ENCODE measurements at regions not wholly inside any gene's neighbourhood (a gene's known extent, or its start where the extent isn't known, plus 50 kb on each side); places are given as distances from the start of the nearest gene placed in this dataset.

- no peaks in the 10 kb centered on the region for H3K9me3 ChIP-seq (ENCODE audit: control insufficient read depth, low read length, poor library complexity, severe bottlenecking)
- ATAC-seq (no peak), DNase-seq (no peak)
- Mint-ChIP-seq H3K36me3 (ENCODE audit: low read depth) (no peaks in the 10 kb centered on the region), H3K4me1 (no peaks in the 10 kb centered on the region), H3K27me3 (no peaks in the 10 kb centered on the region), H3K27ac (no peak overlapping the region), H3K4me3 (no peak overlapping the region)
Observed at GRCh38 chr6:153590411-153590810, 448.6 kb upstream of the OPRM1 start.

GRCh38 chr6:153588330-153588729, 450.7 kb upstream of the OPRM1 start:
- DNase-seq (no peak), ATAC-seq (no peak)
- no peaks in the 10 kb centered on the region for H3K27me3 Mint-ChIP-seq
- no peaks in the 10 kb centered on the region for H3K36me3 Mint-ChIP-seq (ENCODE audit: low read depth)
- no peak overlapping the region for H3K4me3 Mint-ChIP-seq
- no peaks in the 10 kb centered on the region for H3K4me1 Mint-ChIP-seq
- no peaks in the 10 kb centered on the region for H3K9me3 ChIP-seq (ENCODE audit: control insufficient read depth, low read length, poor library complexity, severe bottlenecking)
- H3K27ac Mint-ChIP-seq, result no peak overlapping the region

GRCh38 chr6:153583685-153584084, 452.6 kb upstream of the RGS17 start:
- ATAC-seq (no peak), DNase-seq (no peak)
- Mint-ChIP-seq H3K4me3 (no peak overlapping the region), H3K4me1 (no peaks in the 10 kb centered on the region), H3K27ac (no peak overlapping the region), H3K27me3 (no peaks in the 10 kb centered on the region), H3K36me3 (ENCODE audit: low read depth) (no peaks in the 10 kb centered on the region)
- H3K9me3 ChIP-seq (ENCODE audit: control insufficient read depth, low read length, poor library complexity, severe bottlenecking), result no peaks in the 10 kb centered on the region

GRCh38 chr6:153580776-153581175, 449.7 kb upstream of the RGS17 start:
- H3K27ac Mint-ChIP-seq, result no peak overlapping the region
- H3K4me3 Mint-ChIP-seq, result no peak overlapping the region
- H3K4me1 Mint-ChIP-seq, result no peaks in the 10 kb centered on the region
- H3K27me3 Mint-ChIP-seq, result no peaks in the 10 kb centered on the region
- H3K9me3 ChIP-seq (ENCODE audit: control insufficient read depth, low read length, poor library complexity, severe bottlenecking), result no peaks in the 10 kb centered on the region
- no peak for ATAC-seq
- no peak for DNase-seq
- H3K36me3 Mint-ChIP-seq (ENCODE audit: low read depth), result no peaks in the 10 kb centered on the region

- Mint-ChIP-seq H3K4me3 (no peak overlapping the region), H3K27me3 (no peaks in the 10 kb centered on the region)
- no peak for ATAC-seq
Observed at GRCh38 chr6:153575528-153575927, 444.4 kb upstream of the RGS17 start.

GRCh38 chr6:153574231-153574630, 443.1 kb upstream of the RGS17 start:
- DNase-seq (no peak), ATAC-seq (no peak)
- H3K4me1 Mint-ChIP-seq, result no peaks in the 10 kb centered on the region
- H3K9me3 ChIP-seq (ENCODE audit: control insufficient read depth, low read length, poor library complexity, severe bottlenecking), result no peaks in the 10 kb centered on the region
- no peak overlapping the region for H3K4me3 Mint-ChIP-seq
- H3K27ac Mint-ChIP-seq, result no peak overlapping the region
- no peaks in the 10 kb centered on the region for H3K36me3 Mint-ChIP-seq (ENCODE audit: low read depth)
- H3K27me3 Mint-ChIP-seq, result no peaks in the 10 kb centered on the region

More at GRCh38 chr6:153575528-153575927, 444.4 kb upstream of the RGS17 start:
- Mint-ChIP-seq H3K36me3 (ENCODE audit: low read depth) (no peaks in the 10 kb centered on the region), H3K4me1 (no peaks in the 10 kb centered on the region), H3K27ac (no peak overlapping the region)
- DNase-seq, result no peak
- no peaks in the 10 kb centered on the region for H3K9me3 ChIP-seq (ENCODE audit: control insufficient read depth, low read length, poor library complexity, severe bottlenecking)

GRCh38 chr6:153572371-153572770, 441.3 kb upstream of the RGS17 start:
- DNase-seq (no peak), ATAC-seq (no peak)
- H3K4me1 Mint-ChIP-seq, result no peaks in the 10 kb centered on the region
- H3K27ac Mint-ChIP-seq, result no peak overlapping the region
- H3K36me3 Mint-ChIP-seq (ENCODE audit: low read depth), result no peaks in the 10 kb centered on the region
- no peaks in the 10 kb centered on the region for H3K27me3 Mint-ChIP-seq
- H3K4me3 Mint-ChIP-seq, result no peak overlapping the region
- H3K9me3 ChIP-seq (ENCODE audit: control insufficient read depth, low read length, poor library complexity, severe bottlenecking), result no peaks in the 10 kb centered on the region

GRCh38 chr6:153568628-153569027, 437.5 kb upstream of the RGS17 start:
- H3K4me1 Mint-ChIP-seq, result no peaks in the 10 kb centered on the region
- DNase-seq (no peak), ATAC-seq (no peak)
- no peaks in the 10 kb centered on the region for H3K9me3 ChIP-seq (ENCODE audit: control insufficient read depth, low read length, poor library complexity, severe bottlenecking)
- no peaks in the 10 kb centered on the region for H3K36me3 Mint-ChIP-seq (ENCODE audit: low read depth)
- no peaks in the 10 kb centered on the region for H3K27me3 Mint-ChIP-seq
- H3K4me3 Mint-ChIP-seq, result no peak overlapping the region
- H3K27ac Mint-ChIP-seq, result no peak overlapping the region

- ATAC-seq (no peak), DNase-seq (no peak)
- H3K9me3 ChIP-seq (ENCODE audit: control insufficient read depth, low read length, poor library complexity, severe bottlenecking), result no peaks in the 10 kb centered on the region
Observed at GRCh38 chr6:153564803-153565202, 433.7 kb upstream of the RGS17 start.

GRCh38 chr6:153563001-153563400, 431.9 kb upstream of the RGS17 start:
- no peaks in the 10 kb centered on the region for H3K36me3 Mint-ChIP-seq (ENCODE audit: low read depth)
- no peak for ATAC-seq
- no peaks in the 10 kb centered on the region for H3K9me3 ChIP-seq (ENCODE audit: control insufficient read depth, low read length, poor library complexity, severe bottlenecking)
- H3K27ac Mint-ChIP-seq, result no peak overlapping the region
- no peaks in the 10 kb centered on the region for H3K27me3 Mint-ChIP-seq
- H3K4me1 Mint-ChIP-seq, result no peaks in the 10 kb centered on the region
- no peak overlapping the region for H3K4me3 Mint-ChIP-seq
- DNase-seq, result no peak

More at GRCh38 chr6:153564803-153565202, 433.7 kb upstream of the RGS17 start:
- H3K36me3 Mint-ChIP-seq (ENCODE audit: low read depth), result no peaks in the 10 kb centered on the region
- no peak overlapping the region for H3K27ac Mint-ChIP-seq
- no peaks in the 10 kb centered on the region for H3K27me3 Mint-ChIP-seq
- no peak overlapping the region for H3K4me3 Mint-ChIP-seq
- H3K4me1 Mint-ChIP-seq, result no peaks in the 10 kb centered on the region

GRCh38 chr6:153553627-153554026, 422.5 kb upstream of the RGS17 start:
- no peaks in the 10 kb centered on the region for H3K27me3 Mint-ChIP-seq
- no peak for ATAC-seq
- H3K4me3 Mint-ChIP-seq, result no peak overlapping the region
- H3K4me1 Mint-ChIP-seq, result no peaks in the 10 kb centered on the region
- no peak overlapping the region for H3K27ac Mint-ChIP-seq
- H3K9me3 ChIP-seq (ENCODE audit: control insufficient read depth, low read length, poor library complexity, severe bottlenecking), result no peaks in the 10 kb centered on the region
- no peak for DNase-seq
- no peaks in the 10 kb centered on the region for H3K36me3 Mint-ChIP-seq (ENCODE audit: low read depth)

GRCh38 chr6:153539602-153540001, 408.5 kb upstream of the RGS17 start:
- ATAC-seq (no peak), DNase-seq (no peak)
- H3K4me3 Mint-ChIP-seq, result no peak overlapping the region
- H3K4me1 Mint-ChIP-seq, result no peaks in the 10 kb centered on the region
- no peaks in the 10 kb centered on the region for H3K36me3 Mint-ChIP-seq (ENCODE audit: low read depth)
- H3K27ac Mint-ChIP-seq, result no peak overlapping the region
- no peaks in the 10 kb centered on the region for H3K27me3 Mint-ChIP-seq
- no peaks in the 10 kb centered on the region for H3K9me3 ChIP-seq (ENCODE audit: control insufficient read depth, low read length, poor library complexity, severe bottlenecking)

GRCh38 chr6:153538491-153538890, 407.4 kb upstream of the RGS17 start:
- H3K9me3 ChIP-seq (ENCODE audit: control insufficient read depth, low read length, poor library complexity, severe bottlenecking), result no peaks in the 10 kb centered on the region
- no peak for ATAC-seq
- Mint-ChIP-seq H3K36me3 (ENCODE audit: low read depth) (no peaks in the 10 kb centered on the region), H3K27ac (no peak overlapping the region), H3K4me1 (no peaks in the 10 kb centered on the region), H3K27me3 (no peaks in the 10 kb centered on the region), H3K4me3 (no peak overlapping the region)
- no peak for DNase-seq

GRCh38 chr6:153537422-153537821, 406.3 kb upstream of the RGS17 start:
- no peaks in the 10 kb centered on the region for H3K36me3 Mint-ChIP-seq (ENCODE audit: low read depth)

GRCh38 chr6:153526479-153526878, 395.4 kb upstream of the RGS17 start:
- ATAC-seq (no peak), DNase-seq (no peak)
- Mint-ChIP-seq H3K4me1 (no peaks in the 10 kb centered on the region), H3K27ac (no peak overlapping the region), H3K27me3 (no peaks in the 10 kb centered on the region), H3K36me3 (ENCODE audit: low read depth) (no peaks in the 10 kb centered on the region), H3K4me3 (no peak overlapping the region)
- H3K9me3 ChIP-seq (ENCODE audit: control insufficient read depth, low read length, poor library complexity, severe bottlenecking), result no peaks in the 10 kb centered on the region

More at GRCh38 chr6:153537422-153537821, 406.3 kb upstream of the RGS17 start:
- DNase-seq (no peak), ATAC-seq (no peak)
- H3K4me1 Mint-ChIP-seq, result no peaks in the 10 kb centered on the region
- no peaks in the 10 kb centered on the region for H3K9me3 ChIP-seq (ENCODE audit: control insufficient read depth, low read length, poor library complexity, severe bottlenecking)
- no peak overlapping the region for H3K27ac Mint-ChIP-seq
- H3K4me3 Mint-ChIP-seq, result no peak overlapping the region
- H3K27me3 Mint-ChIP-seq, result no peaks in the 10 kb centered on the region

All from T-helper 17 cell (primary cell).